H1 (cell line): ENCODE measurements at regions not wholly inside any gene's neighbourhood (a gene's known extent, or its start where the extent isn't known, plus 50 kb on each side); places are given as distances from the start of the nearest gene placed in this dataset.

Experiments used
- CBX8 ChIP-seq: fragments of 300-800, 300-1000 bp; sonication (generic); IDR thresholded peaks from 2 replicates; pipeline ENCODE4 v1.7.1; 2016; ENCODE audit warnings: low read depth, low read length, borderline replicate concordance
- SIRT6 ChIP-seq: IDR thresholded peaks from one replicate; pipeline ENCODE4 v1.7.1; 2012; ENCODE audit warnings: low read length, inconsistent platforms
- SP1 ChIP-seq: IDR thresholded peaks from 2 replicates; pipeline ENCODE4 v1.6.1; 2011; ENCODE audit warnings: low read depth, low read length
- SP2 ChIP-seq: IDR thresholded peaks from 2 replicates; pipeline ENCODE4 v1.6.1; 2012; ENCODE audit warnings: mild to moderate bottlenecking, low read length, inconsistent platforms

- TF ChIP-seq SIRT6 (no peak), SP2 (no peak), CBX8 (no peak), SP1 (no peak)
Observed at GRCh38 chr4:101451086-101451485, 103.8 kb upstream of the PPP3CA start (continued).
